ENCODE measurements at regions not wholly inside any gene's neighbourhood (a gene's known extent, or its start where the extent isn't known, plus 50 kb on each side); places are given as distances from the start of the nearest gene placed in this dataset.

DNA sequence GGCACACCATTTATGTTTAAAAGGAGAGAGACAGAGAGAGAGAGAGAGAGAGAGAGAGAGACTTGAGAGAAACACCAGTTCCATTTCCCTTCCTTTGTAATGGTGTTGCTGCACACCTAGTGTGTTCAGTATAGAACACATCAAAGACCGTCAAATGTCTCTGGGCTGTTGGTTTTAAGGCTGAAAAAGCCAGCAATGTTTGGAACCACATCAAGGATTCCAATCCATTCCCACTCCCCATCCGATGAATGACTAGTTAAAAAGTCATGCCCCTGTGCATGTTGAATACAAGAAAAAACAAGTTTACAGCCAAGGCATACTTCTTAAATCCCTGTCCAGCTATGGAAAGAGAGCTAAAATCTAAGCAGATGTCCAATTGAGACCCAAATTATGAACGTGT is 83.0 kb upstream of the IFNE start:
- DNase-seq: peak; percentile 81

DNA sequence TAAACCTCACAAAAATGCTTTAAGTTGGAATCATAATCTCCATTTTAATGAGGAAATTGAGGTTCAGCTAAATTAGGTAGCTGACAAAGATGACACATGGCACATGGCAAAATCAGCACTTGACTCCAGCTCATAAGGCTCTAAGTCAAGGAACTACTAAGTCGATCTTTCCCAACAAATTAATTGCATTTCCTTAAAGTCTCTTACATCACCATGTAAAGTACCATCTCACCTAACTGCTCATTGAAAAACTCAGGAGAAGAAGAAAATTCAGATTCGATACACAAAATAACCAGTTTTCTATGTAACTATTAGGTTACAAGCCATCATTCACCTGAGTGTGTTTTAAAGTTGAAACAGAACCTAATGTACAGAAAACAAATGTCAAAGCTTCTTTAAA is 85.8 kb upstream of the IFNE start:
- DNase-seq: no peak

DNA sequence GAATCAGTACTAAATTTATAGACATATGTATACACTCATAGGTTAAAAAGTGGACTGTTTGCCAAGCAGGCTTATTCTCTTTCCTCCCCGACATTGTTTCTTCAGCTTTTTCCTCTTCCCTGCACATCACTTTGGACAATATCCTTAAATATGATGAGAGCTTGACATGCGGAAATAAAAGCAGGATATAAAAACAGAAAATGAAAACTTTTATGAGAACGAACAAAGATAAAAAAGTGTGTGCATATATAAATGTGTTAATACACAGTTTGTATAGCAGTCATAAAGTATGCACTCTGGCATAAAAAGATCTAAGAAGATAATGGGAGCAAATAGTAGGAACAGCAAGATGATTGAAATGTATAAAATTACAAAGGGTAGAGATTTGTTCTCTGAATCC is 86.4 kb upstream of the IFNE start:
- no peak for DNase-seq

DNA sequence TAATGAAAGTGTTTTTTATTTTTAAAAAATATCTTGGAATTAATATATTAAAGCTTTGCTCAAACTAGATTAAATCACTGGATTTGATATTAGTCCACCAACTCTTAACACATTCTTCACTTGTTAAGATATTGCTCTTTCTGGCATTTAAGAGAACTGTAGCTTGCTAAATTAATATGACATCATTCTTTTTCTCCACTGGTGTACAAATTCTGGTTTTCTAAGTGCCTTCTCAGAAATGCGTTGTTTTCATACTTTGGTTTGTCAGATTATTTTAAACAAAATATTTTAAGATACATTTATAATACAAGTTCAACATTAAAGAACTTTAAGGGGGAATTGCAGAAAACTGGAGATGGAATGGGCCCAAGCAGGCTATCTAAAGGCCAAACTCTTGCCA is 87.6 kb upstream of the IFNE start:
- DNase-seq: no peak

DNA sequence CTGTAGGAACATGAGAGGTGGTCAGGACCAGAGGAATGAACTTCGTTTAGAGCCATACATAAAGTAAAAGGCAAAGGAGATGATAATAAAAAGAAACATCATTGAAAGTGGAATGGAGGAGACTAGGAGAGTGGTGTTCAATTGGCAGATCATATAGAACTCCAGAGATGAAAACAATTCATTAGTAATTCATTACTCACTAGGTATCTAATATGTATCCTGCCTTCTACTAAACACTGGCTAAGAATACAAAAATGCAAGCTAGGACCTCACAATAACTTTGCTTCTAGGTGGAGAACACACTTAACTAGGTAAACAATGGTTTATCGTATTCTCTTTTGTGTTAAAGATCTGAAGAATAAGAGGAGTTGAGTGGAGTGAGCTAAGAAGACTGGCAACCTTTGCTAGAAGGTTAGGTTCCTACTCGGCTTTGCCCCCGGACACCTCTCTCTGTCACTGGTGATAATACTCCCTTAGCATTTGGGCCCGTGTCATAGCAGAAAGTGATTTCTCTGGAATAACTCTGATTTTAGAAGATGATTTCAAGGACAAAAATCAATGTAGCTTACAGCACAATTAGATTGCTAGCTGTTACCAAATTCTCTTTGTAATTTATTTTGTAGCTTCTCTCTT is 88.6 kb upstream of the IFNE start:
- no peak for DNase-seq

DNA sequence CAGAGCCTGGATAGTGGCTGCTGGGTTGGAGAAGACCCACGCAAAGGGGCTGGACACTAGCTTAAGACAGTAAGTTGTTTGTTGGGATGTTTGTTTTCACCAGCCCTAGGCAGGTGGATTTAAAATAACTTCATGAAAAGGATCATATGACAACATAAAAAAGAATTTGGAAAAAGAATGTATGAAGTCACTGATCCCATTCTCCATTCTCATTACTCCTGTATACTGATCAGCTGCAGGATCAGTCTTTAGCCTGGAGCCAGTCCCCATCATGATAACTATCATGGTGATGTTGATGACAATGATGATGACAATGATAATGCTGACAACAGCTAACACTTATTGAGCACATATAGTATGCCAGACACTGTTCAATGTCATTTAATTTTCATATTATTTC is 92.1 kb upstream of the IFNE start:
- DNase-seq: no peak

DNA sequence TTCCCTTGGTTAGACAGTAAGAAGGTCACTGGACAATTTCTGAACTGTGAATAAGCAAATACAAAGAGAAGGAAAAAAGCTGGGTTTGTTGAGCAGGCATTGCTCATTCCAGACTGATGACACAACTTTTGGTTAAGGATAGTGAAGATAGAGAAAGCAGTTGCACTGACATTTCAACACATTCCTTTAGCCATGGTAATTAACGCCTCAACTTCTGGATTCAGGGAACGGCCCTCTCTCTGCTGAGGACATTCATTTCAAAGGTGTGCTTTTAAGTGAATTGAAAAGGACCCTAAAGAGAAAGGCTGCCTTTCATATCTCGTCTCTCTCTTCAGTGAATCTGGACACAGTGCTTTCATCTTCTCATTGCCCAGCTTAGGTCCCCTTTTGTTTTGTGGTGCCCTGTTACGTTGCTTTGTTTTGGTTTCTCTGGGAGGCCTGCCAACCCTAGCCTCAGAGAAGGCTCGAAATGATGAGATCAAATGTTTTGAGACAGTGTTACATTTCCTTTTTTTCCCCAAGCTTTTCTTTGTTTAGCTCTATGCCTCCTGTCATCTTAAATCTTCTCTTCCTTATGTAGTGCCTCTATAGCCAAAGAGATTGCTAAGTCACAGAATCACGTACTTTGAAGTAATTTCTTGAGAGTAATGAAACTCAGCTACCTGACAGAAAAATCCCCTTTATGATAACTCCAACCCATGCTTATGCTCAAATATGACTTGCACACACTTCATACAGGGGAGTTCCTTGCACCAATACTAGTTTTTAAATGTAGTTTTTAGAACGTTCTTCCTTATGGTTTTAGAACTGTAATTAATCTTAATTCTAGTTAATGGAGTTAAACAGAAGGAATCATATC is 94.4 kb upstream of the IFNE start:
- DNase-seq: peak; percentile 96

DNA sequence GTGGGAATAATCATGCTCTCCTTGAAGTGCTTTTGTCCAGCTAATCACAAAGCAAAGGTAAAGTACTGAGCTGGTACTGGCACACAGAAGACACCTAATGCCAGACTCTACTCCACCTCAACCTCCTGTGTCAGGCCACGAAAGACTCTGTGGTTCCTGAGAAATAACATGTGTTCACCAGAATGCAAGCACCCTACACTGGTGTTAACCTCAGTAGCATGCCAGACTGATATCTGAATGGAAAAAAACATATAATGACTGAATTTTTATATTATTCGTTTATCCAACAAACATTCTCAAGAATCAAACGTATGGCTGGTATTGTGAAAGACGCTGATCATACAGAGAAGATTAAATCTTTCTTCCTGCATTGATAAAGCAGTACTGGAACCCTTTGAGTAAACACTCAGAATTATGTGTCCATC is 97.1 kb upstream of the IFNE start:
- peak; percentile 46 for DNase-seq

DNA sequence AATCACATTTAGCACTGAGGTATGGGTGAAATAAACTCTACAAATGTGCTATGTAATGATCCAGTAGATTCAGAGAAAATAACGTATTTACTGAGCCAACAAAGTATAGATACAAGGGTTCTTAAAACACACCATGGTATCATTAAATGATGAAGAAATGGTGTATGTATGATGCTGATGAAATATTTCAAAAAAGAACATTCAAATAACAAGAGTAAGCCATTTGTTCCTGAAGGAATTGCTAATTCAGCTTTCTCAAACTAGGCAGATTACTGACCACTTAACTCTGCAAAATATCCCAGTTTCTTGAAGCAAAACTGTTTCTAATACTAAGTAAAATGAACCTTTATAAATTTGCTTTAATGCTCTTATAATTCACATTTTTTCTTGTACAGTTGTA is 97.6 kb upstream of the IFNE start:
- no peak for DNase-seq

DNA sequence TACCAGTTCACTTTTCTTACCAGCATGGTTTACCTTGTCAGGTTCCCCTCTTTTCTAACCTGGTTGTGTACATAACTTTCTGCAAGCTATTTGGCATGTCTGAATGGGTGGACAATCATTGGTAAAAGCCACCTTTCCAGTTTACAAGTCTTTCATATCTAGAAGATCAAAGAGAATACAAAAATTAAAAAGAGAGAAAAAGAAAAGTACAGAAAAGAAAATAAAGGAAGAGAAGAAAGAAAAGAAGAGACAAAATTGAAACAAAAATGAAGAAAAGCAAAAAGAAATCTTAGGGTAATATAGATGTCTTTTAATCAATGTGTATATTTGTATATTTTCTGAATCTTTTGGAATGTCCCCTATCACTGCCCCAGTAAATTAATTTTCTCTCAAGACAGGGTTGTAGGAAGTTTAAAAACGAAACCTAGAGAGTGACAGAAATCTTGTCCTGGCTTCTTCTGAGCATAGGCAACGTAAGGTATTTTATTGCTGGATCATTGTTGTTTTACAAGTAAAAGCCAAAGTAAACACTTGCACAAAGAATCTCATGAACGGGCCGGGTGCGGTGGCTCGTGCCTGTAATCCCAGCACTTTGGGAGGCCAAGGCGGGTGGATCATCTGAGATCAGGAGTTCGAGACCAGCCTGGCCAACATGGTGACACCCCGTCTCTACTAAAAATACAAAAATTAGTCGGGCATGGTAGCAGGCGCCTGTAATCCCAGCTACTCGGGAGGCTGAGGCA is 98.7 kb upstream of the IFNE start:
- no peak for DNase-seq

DNA sequence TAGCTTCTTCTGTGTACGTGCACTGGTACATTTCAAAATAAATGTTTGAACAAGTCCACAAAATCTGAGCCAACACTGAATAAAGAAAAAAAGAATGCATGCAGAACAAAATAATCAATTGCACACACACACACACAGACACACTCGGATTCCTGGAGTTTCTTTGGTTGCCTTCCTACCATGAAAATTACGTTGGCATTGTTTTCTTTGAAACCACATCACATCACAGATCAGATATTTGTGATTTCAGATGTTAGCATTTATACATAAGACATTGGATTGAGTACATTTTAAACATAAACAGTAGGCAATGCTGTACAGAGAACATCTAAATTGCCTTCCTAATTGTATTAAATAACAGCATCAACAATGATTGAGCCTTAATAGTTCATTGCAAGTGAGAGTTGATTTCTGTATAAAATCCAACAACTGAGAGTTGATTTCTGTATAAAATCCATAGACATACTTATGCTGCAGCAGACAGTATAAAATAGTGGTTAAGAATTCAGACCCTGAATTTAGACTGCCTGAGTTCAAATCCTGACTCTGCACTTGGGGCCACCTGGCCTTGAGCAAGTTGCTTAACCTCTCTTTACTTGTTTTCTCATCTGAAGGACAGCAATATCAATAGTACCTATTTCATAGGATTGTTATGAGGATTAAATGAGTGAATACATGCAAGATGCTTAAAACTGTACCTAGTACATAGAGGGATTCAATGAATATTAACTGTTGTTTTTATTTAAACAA is 101.7 kb upstream of the IFNE start:
- no peak for DNase-seq

DNA sequence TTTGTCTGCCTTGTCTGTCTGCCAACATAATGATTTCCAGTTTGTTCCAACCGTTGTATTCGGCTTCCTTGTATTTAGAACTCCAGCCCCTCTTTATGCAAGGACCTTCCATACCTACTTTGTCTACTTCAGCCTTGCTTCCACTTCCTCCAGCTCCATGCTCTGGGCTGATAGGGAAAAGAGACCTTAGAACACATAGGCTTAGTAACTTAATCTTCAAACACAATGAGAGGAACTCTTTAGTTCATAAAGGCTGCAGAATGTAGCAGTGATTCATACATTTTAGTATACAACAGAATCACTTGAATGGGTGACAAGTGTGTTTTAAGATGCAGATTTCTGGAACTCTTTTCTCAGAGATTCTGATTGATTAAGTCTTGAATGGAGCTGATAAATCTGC is 102.8 kb upstream of the IFNE start:
- no peak for DNase-seq

DNA sequence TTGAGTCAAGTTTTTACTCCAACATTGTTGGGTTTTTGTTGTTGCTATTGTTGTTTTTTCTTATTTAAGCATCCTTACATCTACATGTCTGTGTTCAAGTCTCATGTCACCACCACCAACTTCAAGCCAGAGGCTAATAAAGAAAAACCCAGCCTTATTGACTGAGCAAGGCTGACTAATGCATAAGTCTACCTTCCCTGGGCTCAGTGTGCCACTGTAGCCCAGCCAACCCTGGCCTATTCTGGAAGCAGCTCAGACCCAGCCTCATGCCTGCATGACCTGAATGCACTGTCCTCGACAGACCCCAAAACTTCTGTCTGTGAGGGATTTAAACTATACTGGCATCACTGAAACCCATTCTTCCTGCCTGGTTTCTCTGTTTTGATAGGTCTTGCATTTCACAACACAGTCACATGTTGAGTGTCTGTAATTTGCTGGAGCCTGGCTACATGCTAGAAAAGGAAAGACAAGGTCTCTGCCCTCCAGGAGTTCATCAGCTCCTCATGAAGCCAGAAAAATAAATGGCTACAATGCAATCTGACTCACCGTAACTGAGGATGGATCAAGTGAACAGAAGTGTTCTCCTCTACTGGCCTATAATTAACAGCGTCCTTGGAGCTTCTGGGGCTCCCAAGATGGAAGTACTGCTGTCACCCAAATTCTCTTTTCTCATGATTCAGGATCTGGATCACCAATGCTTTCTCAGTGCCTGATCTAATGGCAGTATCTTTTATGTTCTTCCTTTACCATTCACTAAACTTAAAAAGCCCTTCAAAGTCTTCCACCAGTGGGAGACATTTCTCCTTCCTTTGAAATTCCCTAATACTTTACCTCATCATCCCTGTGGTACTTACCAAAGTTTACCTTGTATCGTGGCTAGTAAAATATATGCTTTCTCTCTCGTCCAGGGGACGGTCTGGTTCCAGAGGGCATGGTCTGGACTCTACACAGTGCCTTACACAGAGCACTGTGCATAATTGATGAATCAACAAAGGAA is 103.9 kb upstream of the IFNE start:
- DNase-seq: peak; percentile 35

DNA sequence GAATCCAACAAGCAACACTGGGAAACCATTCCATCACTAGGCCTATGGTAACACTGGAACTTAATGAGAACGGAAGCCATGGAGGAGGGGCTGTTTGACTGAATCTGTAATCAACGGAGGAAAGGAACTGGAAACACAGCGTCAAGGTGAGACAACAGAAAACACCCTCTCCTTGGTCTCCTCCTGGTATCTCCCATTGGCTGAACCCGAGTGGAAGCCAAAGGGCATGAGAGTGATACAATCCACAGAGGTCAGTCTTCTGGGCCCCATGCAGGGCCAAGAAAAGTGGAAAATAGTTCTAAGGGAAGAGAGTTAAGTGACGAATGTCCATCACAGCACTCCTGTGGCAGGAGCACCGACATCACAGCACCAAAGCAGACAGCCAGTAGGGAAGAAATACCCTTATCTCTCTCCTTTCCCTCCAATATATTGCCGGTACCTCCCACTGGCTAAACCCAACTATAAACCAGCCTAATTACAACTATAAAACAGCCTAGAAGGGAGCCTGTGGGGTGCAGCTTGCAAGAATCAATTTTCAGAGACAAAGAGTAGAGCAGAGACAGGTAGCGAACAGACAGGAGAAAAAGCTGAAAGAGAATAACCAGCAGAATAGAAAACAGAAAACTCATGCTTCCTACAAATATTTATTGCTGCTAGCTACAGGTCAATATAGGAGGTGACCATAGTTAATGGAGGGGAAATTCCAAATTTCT is 107.4 kb upstream of the IFNE start:
- DNase-seq: no peak

DNA sequence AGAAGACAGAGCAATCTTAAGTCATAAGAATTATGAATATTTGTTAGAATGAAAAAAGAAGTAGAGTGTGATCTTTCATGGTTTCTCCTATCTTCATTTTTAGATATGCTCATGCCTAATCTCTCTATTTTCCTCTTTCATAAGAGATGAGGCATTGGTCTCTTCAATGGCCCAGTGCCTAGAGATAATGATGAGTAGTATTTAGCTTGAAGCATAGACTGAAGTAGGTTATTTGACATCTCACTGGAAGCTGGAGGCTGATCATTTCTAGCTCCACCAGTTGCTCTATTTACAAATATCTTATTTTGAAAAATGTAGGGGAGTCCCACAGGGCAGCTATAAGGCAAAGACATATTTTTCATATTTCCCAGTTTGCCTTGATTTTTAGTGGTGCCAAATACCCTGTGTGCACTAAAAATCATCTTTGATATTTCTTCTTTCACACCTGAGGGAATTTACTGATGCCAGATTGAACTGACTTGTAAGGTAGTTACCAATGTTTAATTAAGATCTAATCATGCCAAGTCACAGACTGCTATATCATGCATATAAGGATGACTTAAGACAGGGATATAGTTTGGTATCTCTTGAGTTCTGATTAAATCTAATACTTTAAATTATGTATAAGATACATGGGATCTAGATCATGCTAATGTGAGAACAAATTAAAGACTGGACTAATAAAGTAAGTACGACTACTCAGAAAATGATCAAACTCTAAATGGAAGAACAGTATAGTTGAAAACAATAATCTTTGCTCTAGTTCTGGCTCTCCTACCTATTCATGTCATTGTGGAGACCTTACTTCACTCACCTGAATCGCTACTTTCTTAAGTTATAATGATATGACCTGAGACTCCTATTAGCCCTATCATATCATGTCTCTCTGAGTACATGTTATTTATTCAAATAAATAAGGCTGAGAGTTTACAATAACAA is 108.2 kb upstream of the IFNE start:
- peak; percentile 17 for DNase-seq

DNA sequence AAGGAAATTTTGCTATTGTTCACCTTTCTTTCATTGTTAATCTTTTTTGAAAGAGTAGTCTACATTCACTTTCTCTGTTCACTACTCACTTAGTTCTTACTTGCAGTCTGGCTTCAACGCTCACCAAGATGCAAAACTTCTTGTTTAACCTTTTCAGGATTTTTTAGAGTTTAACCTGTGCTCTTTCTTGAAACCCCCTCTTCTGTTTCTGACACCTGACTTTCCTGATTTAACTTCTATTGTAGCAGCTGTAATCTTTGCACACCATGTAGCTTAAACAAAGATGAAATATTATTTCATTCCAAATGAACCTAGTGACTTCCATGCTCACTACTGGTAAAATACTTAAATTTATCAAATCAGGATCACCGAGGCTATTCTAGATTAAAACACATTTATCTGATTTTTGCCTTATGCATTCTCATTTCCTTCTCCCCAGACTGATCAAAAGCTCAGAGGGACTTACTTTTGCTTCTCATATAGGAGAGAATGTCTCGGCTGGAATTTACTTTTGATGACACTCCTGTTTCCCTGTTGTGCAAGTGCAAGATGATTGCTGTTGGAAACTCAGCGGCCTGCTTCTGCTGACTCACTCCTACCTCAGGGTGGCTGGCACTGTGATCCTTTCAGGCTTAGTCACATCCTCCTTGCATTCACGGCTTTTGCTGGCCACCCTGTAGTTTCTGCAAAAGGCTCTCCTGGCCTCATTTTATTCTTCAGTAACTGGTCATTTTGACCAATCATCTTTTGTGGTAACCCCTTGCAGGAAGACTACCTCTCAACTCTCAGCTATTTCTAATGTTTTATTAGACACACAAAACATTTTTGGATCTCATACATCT is 109.3 kb upstream of the IFNE start:
- peak; percentile 99 for DNase-seq

DNA sequence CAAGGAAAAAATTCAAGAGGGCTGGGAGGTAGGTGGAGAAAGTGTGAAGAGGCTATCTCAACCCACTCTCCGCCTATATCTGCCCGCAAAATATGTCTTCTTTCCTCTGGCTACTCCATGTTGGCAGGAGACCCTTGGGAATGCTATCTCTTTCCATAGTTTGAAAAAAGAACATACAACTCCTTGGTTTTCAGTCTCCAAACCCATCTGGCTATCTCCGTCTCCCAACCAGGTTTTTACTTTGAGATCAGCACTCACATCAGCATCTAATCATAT is 109.9 kb upstream of the IFNE start:
- no peak for DNase-seq

DNA sequence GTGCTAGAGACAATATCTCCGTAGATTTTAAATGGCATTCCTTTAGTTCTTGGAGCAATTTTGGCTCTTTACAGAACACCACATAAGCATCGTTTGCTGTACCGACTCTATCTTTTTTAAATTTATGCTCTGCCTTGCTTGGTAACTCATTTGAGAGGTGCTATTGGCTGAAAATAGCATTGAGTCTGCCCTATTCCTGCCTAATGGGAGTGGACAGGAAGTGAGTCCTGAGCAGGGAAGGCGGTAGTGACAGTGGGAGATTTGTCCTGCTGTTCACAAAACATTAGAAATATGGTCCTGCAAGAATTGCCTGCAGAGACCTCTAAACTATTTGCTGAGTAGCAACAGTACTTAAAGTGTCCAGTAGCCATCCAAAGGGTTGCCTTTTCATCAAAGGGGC is 115.2 kb upstream of the IFNE start:
- no peak for DNase-seq

DNA sequence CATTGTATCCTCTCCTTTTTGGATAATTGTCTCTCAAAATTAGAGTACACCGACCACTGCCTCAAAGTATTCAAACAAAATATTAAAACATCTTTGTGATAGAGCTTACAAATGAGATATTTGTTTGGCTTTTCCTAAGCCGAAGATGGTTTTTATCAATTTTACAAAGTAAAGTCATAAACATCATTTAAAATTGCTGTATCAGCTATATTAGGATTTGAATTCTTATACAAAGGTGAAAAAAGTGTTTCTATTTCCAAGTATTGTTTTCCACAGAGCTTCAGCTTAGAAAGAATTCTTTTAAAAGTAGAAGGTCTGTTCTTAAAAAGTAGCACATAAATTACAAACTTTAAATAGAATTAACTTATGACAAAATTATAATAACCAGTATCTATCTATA is 116.6 kb upstream of the IFNE start:
- no peak for DNase-seq

All from fibroblast of upper back skin (primary cell).